Mesothelial cell of epicardium (in vitro differentiated cells): ENCODE measurements at regions not wholly inside any gene's neighbourhood (a gene's known extent, or its start where the extent isn't known, plus 50 kb on each side); places are given as distances from the start of the nearest gene placed in this dataset.
"Not testable (repeated sequence)": the region's sequence is repeated elsewhere in the genome, so short reads cannot be mapped to it uniquely, and the experiment has no call there.

ENCODE experiments used
- DNase-seq, 2 experiments: peaks; one replicate each; pipeline ENCODE4 v3.0.0; 2021; ENCODE audit warnings: low spot score in 2 of 2; ENCODE audit not compliant: unreplicated experiment in 2 of 2
- H3K27ac Mint-ChIP-seq: 2 replicates; pipeline ENCODE4 v1.8.0; 2021; ENCODE audit warnings: mixed read lengths
- H3K27me3 Mint-ChIP-seq: 2 replicates; pipeline ENCODE4 v1.8.0; 2021; ENCODE audit warnings: low read depth, mixed read lengths
- H3K36me3 Mint-ChIP-seq: 2 replicates; pipeline ENCODE4 v1.8.0; 2021; ENCODE audit warnings: mixed read lengths
- H3K4me1 Mint-ChIP-seq: 2 replicates; pipeline ENCODE4 v1.8.0; 2021; ENCODE audit warnings: mixed read lengths
- H3K4me3 Mint-ChIP-seq: 2 replicates; pipeline ENCODE4 v1.8.0; 2021; ENCODE audit warnings: mild to moderate bottlenecking, moderate library complexity, mixed read lengths
- H3K9me3 Mint-ChIP-seq: 2 replicates; pipeline ENCODE4 v1.8.0; 2021; ENCODE audit warnings: mixed read lengths
- CTCF ChIP-seq: fragments of 200-600 bp; sonication (generic); IDR thresholded peaks from one replicate; pipeline ENCODE4 v1.5.0; 2021; ENCODE audit warnings: antibody characterized with exemption; ENCODE audit not compliant: unreplicated experiment

GRCh38 chr16:17963185-17963836 is 373.2 kb downstream of the NPIPA8 start:
- no peak for DNase-seq
- H3K36me3 Mint-ChIP-seq, result no peaks in the 10 kb centered on the region
- no peak for TF ChIP-seq CTCF
- peaks cover 32% of the 10 kb centered on the region for H3K4me1 Mint-ChIP-seq
- H3K4me3 Mint-ChIP-seq, result no peak overlapping the region
- H3K9me3 Mint-ChIP-seq, result peaks cover 23% of the 10 kb centered on the region
- H3K27ac Mint-ChIP-seq, result peak overlapping the region; percentile 48
- no peaks in the 10 kb centered on the region for H3K27me3 Mint-ChIP-seq

GRCh38 chr16:17962726-17963125 is 373.8 kb downstream of the NPIPA8 start:
- DNase-seq, result no peak
- Mint-ChIP-seq H3K9me3 (peaks cover 23% of the 10 kb centered on the region), H3K36me3 (no peaks in the 10 kb centered on the region), H3K27ac (peak overlapping the region; percentile 4), H3K4me1 (peaks cover 32% of the 10 kb centered on the region), H3K4me3 (no peak overlapping the region), H3K27me3 (no peaks in the 10 kb centered on the region)
- no peak for TF ChIP-seq CTCF

GRCh38 chr16:17961822-17962221 is 374.7 kb downstream of the NPIPA8 start:
- DNase-seq, H3K36me3 Mint-ChIP-seq, H3K27me3 Mint-ChIP-seq, H3K27ac Mint-ChIP-seq, H3K4me3 Mint-ChIP-seq: not testable (repeated sequence)
- Mint-ChIP-seq H3K9me3 (peaks cover 20% of the 10 kb centered on the region), H3K4me1 (peaks cover 32% of the 10 kb centered on the region)

GRCh38 chr16:17951378-17951777 is 385.2 kb downstream of the NPIPA8 start:
- H3K9me3 Mint-ChIP-seq, result no peaks in the 10 kb centered on the region
- H3K4me1 Mint-ChIP-seq, result peaks cover 26% of the 10 kb centered on the region
- no peak overlapping the region for H3K4me3 Mint-ChIP-seq
- peak overlapping the region; percentile 76 for H3K27ac Mint-ChIP-seq
- no peak for DNase-seq
- no peaks in the 10 kb centered on the region for H3K27me3 Mint-ChIP-seq
- H3K36me3 Mint-ChIP-seq, result no peaks in the 10 kb centered on the region
- TF ChIP-seq CTCF, result no peak

GRCh38 chr16:17949982-17950250 is 386.6 kb downstream of the NPIPA8 start:
- Mint-ChIP-seq H3K9me3 (no peaks in the 10 kb centered on the region), H3K36me3 (no peaks in the 10 kb centered on the region), H3K27ac (no peak overlapping the region), H3K4me1 (peaks cover 26% of the 10 kb centered on the region), H3K27me3 (no peaks in the 10 kb centered on the region), H3K4me3 (no peak overlapping the region)
- TF ChIP-seq CTCF, result no peak
- DNase-seq, result no peak

- H3K27me3 Mint-ChIP-seq, result no peaks in the 10 kb centered on the region
- H3K27ac Mint-ChIP-seq, result peak overlapping the region; percentile 22
- no peaks in the 10 kb centered on the region for H3K36me3 Mint-ChIP-seq
- H3K4me1 Mint-ChIP-seq, result peaks cover 26% of the 10 kb centered on the region
- no peaks in the 10 kb centered on the region for H3K9me3 Mint-ChIP-seq
- H3K4me3 Mint-ChIP-seq, result no peak overlapping the region
- no peak for DNase-seq
- no peak for TF ChIP-seq CTCF
Measured at GRCh38 chr16:17949141-17949981, 387.2 kb downstream of the NPIPA8 start.
